GM20000 (cell line): ENCODE measurements at regions not wholly inside any gene's neighbourhood (a gene's known extent, or its start where the extent isn't known, plus 50 kb on each side); places are given as distances from the start of the nearest gene placed in this dataset.
"Not testable (repeated sequence)": the region's sequence is repeated elsewhere in the genome, so short reads cannot be mapped to it uniquely, and the experiment has no call there.

Experiments
- DNase-seq: peaks from one replicate; pipeline ENCODE4 v3.0.0; 2012; ENCODE audit warnings: low spot score
- TF ChIP-seq, protein P1 (sequence below): IDR thresholded peaks from 2 replicates; pipeline ENCODE4 v1.5.1; 2012; ENCODE audit warnings: mild to moderate bottlenecking, control low read depth; ENCODE audit errors: extremely low read depth, missing control alignments

DNA sequence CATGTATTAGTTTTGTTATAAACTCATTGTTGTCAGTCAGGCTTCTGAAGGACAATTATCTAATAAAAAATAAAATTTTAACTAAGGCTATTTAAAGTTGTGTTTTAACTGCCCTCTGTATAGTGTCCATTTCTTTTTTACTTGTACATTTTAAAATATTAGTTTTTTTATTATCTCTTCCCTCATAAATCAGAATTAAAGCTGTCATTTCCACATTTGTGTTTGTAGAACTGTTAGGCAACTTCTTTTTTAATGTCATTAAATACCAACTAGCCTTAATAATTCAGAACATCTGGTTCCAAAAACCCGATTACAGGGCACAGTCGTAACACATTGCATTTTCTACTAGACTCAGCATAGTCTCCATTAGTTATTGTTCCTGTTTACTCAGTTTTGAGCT, 1749.0 kb upstream of the CELF4 start:
- TF ChIP-seq, protein P1, sequence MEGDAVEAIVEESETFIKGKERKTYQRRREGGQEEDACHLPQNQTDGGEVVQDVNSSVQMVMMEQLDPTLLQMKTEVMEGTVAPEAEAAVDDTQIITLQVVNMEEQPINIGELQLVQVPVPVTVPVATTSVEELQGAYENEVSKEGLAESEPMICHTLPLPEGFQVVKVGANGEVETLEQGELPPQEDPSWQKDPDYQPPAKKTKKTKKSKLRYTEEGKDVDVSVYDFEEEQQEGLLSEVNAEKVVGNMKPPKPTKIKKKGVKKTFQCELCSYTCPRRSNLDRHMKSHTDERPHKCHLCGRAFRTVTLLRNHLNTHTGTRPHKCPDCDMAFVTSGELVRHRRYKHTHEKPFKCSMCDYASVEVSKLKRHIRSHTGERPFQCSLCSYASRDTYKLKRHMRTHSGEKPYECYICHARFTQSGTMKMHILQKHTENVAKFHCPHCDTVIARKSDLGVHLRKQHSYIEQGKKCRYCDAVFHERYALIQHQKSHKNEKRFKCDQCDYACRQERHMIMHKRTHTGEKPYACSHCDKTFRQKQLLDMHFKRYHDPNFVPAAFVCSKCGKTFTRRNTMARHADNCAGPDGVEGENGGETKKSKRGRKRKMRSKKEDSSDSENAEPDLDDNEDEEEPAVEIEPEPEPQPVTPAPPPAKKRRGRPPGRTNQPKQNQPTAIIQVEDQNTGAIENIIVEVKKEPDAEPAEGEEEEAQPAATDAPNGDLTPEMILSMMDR = no peak
- no peak for DNase-seq

DNA sequence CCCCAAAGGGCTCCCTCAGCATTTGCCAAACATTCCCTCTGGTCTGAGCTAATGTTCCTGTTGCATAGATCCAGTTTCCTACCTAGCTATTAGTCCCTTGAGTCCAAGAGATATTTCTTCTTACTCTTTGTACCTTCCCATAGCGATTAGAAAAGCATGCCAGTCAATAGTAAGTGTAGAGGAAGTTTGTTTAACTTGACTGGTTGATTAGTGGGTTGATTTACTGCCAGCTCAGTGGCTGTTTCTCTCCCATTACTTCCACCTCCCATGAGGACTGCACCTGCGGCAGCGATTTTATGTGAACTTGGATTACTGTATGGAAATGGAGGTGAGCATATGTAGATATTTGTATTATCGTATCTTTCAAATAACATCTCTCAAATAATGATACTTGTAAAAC, 1748.4 kb upstream of the CELF4 start:
- no peak for DNase-seq
- TF ChIP-seq, protein P1 = no peak

DNA sequence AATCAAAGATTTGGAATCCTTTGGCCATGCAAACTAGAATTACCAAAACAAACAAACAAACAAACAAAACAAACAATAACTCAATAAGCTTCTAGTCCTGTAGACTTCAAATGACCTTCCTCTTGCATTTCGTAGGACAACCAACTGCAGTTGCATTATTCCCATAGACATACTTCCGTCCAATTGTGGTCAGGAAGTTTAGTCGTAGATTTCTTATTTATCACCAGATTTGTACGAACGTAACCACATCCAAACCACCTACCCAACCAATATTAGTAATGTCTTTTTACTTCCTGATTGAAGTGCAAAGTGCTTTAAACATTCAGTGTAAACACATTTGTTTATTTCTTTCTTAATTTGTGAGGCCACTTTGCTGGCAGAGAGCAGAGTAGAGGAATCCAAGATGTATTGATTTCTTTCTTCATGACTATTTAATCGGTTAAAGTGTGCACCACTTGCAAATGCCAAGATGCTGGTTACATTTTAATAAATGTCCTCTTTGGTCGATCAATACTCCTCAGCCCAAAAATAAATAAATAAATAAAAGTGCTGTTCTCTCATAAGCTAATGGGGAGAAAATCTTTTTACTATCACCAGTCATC, 1745.6 kb upstream of the CELF4 start:
- TF ChIP-seq, protein P1 = no peak
- no peak for DNase-seq

DNA sequence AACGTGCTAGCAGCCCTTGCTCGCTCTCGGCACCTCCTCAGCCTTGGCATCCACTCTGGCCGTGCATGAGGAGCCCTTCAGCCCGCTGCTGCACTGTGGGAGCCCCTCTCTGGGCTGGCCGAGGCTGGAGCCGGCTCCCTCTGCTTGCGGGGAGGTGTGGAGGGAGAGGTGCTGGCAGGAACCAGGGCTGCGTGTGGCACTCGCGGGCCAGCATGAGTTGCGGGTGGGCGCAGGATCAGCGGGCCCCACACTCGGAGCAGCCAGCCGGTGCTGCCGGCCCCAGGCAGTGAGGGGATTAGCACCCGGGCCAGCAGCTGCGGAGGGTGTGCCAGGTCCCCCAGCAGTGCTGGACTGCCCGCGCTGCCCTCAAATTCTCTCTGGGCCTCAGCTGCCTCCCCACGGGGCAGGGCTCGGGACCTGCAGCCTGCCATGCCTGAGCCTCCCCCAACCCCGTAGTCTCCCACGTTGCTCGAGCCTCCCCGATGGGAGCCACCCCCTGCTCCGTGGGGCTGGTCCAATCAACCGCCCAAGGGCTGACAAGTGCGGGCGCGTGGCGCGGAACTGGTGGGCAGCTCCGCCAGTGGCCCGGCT, 1743.4 kb upstream of the CELF4 start:
- DNase-seq = not testable (repeated sequence)

DNA sequence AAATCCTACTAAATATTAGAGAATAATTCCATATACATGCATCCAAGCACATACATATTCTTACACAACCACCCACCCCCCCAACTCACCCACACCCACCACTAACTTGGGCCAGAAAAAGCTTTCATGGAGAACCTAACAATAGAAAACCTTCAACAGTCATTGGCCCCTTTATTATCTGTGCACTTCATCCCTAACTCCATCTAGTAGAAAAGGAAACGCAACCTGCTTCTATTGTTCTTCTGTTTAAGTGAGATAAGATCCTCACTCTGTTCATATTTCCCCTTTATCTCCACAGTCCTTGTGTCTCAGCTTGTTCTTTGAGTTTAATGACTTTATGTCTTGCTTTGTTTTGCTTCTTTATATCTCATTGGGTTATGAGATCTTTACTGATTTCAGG, 1740.2 kb upstream of the CELF4 start:
- TF ChIP-seq, protein P1 = no peak
- DNase-seq = no peak

DNA sequence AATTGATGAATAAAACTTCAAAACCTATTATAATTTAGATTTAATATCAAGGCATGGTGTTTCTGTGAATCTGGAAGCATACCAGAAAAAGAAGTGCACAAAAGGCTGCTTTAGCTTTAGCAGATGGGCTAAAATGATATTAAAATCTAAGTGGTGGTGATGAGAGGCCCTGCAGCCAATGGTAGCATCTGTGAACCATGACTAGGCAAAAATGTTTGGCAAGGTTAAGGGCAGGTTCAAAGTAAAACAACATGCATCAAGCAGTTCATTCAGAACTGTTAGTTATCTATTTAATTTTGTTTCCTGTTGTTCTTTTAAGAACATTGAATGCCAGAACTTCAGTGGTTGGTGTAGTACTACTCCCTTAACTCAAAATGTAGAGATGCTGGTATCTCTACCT, 1736.9 kb upstream of the CELF4 start:
- TF ChIP-seq, protein P1 = no peak
- DNase-seq = no peak

DNA sequence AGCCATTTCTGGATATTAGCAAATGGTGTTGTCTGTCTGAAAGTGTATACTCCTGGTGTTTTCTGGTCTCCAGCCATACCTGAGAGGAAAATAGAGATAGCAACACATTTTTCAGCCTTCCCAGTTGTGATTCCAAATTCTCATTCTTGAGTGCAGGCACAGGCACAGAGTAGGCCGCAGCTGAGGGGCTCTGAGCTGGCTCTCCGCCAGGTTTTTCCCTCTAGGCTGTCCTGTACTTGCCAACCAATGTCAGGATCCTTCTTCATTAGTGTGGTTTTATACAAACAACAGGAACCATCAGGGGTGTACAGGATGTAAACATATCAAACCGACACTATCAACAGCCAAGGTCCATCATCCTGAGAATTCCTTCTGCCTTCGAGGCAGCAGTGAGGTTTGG, 1733.6 kb upstream of the CELF4 start:
- TF ChIP-seq, protein P1 = no peak
- DNase-seq = no peak

DNA sequence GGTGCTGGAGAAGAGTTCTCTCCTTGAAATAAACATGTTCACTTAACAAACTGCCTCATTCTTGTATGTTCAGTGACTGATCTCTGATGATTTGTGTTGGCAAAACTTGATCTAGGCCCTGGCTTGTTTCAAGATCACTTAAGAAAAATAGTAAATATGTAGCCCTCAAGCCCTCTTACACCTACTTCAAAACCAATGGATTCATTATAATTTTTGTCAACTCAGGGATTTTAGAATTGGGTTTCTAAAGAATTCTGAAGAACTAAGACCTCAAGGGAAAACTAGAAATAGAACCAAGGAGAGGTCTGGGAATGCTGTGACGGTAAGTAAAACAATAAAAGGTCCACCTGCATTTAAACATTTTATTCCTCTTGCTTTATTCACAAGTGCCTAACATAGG, 1731.6 kb upstream of the CELF4 start:
- TF ChIP-seq, protein P1 = no peak
- DNase-seq = no peak
